ENCODE measurements at regions not wholly inside any gene's neighbourhood (a gene's known extent, or its start where the extent isn't known, plus 50 kb on each side); places are given as distances from the start of the nearest gene placed in this dataset.

DNA sequence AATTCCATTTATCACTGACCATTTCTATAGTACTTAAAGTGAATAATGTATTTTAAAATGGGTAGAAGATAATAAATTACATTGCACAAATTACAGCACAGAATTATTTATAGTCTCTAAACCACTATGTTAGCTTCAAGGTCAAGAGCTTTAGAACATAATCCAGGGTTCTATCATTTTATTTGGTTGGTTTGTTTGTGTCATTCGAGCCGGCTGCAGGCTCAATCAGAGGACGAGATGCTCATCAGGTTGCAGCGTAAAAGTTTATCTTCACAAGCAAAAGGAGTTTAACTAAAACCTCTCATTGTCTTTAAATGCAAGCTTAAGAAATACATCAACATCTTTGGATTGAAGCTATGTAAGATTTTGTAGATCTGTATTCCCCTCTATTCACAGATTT, 523.8 kb downstream of the EFNA5 start:
- no peak for DNase-seq (ENCODE audit: low spot score)

DNA sequence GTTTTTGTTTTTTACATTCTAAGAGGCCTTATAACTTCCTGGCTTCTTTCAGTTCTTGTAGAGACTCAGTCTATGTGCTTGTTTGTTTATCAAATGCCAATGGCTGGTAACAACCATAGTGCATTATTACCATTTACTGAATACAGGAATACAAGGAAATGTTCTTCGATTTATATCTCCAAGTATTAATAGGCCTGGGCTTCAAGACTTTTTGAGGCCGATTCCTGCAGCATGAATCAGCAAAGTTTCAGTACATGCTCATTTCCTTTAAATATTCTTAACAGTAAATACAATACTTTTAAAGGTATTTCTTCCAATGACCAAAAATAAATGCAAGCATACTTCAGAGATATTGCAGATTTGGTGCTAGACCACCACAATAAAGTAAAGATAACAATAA, 535.3 kb downstream of the EFNA5 start:
- no peak for DNase-seq (ENCODE audit: low spot score)

- no peak for DNase-seq (ENCODE audit: low spot score)
Measured at GRCh38 chr5:107134931-107135330, 535.8 kb downstream of the EFNA5 start.

GRCh38 chr5:107129051-107129450, 541.7 kb downstream of the EFNA5 start:
- DNase-seq (ENCODE audit: low spot score): no peak

GRCh38 chr5:107127878-107128277, 542.9 kb downstream of the EFNA5 start:
- DNase-seq (ENCODE audit: low spot score): no peak

DNA sequence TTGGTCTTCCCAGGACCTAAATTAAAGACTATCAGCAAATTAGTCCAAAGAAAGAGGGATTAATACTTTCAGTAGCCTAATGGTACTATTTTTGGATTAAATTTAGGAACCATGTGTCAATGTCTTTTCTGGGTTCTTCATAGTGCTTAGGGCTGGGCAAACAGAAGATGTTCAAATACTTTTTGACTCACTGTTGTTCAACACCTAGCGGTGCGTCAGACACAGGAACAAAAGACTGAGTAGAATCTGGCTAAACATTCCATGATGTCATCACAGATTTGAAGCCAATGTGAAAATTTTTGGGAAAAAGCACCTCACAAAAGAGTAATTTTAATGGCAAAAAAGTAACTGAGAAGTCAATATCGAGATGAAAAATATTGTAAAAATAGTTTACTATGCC, 544.4 kb downstream of the EFNA5 start:
- DNase-seq (ENCODE audit: low spot score): no peak

DNA sequence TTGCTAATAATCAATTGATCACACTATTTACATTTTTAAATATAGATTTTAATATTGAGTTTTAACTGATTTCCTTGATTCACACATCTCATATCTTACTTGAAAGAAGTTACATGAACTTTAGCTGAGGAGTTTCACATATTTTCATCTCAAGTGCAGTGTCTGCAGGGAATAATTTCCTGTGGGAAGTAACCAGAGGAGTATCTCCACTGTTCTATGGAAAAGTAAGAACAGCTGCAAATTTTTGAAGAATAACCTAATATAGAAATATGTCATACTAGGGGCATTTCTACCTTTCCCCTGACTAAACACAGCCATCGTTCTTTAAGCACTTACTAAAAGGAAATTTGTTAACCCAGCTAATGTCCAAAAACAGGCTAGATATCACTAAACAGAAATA, 546.4 kb downstream of the EFNA5 start:
- no peak for DNase-seq (ENCODE audit: low spot score)

DNA sequence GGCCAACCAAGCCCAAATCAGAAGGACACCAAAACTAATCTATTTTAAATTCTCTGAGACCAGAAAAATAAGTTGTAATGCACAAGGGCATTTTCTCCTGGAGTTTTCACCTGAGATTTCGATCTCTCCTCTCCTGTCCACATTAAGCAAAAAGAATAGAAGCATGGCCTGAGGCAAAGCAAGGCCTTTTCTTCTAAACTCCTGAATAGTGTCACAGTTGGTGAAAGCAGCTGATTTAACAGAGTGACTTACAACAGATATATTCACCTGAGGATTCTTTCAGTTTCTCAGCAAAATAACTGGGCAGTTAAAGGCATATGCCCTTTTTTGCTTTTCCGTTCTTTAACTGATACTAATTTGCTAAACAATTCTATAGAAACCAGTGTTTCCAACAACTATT, 547.7 kb downstream of the EFNA5 start:
- DNase-seq (ENCODE audit: low spot score): no peak

GRCh38 chr5:107121793-107122519, 548.8 kb downstream of the EFNA5 start:
- no peak for DNase-seq (ENCODE audit: low spot score)

GRCh38 chr5:107119656-107120055, 551.1 kb downstream of the EFNA5 start:
- no peak for DNase-seq (ENCODE audit: low spot score)

- DNase-seq (ENCODE audit: low spot score): no peak
Measured at GRCh38 chr5:107118184-107119019, 552.3 kb downstream of the EFNA5 start.

- no peak for DNase-seq (ENCODE audit: low spot score)
Measured at GRCh38 chr5:107112216-107112615, 558.5 kb downstream of the EFNA5 start.

DNA sequence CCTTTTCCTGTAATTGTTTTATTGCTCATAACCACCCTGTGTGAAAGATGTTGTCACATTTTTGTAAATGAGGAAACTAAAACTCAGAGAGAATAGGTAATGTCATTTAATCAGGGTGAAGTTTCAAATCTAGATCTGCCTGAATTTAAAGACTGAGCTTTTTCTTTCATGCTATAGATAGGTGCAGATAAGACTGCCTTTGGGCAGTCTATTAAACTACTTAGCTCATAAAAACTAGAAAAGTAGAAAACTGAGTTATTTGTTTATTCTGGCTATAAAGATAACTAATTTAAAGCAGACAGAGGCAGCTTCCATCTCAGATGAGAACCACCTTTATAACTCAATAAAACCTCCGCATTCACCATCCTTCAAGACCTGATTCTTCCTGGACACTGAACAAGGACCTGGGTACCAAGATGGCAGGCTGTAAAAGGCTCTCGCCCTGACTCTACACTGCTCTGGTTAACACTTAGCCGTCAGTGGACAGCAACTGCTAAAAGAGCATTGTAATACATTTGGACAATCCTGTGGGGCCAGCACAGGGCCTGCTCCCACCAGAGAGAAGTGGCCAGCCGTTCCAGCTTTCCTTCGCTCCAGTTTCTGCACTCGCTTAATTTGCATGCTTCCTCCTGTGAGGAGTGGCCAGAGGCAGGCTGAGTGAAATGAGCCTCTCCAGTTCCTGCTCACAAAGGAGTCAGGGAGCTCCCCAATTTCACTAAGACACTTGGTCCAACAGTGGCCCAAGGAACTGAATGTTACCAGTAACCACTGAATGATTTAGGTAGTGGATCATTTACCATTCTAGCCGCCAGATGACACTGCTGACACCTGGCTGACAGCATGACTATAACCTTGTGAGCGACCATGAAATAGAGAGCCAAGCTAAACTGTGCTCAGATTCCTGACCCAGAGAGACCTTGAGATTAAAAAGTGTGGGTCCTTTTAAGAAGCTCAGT, 566.4 kb downstream of the EFNA5 start:
- DNase-seq (ENCODE audit: low spot score): no peak

DNA sequence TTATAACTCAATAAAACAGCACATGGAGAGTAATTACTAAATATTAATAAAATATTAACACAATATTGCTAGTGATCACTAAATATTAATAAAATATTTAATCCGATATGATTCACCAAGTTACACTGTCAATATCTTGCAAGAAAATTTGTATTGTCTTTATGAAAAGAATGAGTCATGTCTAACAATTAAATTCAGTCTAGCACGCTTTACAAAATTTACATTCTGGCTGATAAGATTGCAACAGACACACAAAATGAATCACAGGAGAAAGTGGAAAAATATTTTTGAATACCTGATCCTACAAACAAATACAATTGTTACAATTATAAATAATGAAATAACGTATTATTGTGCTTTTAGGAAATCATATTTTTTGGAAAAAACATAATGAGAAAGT, 567.2 kb downstream of the EFNA5 start:
- no peak for DNase-seq (ENCODE audit: low spot score)

DNA sequence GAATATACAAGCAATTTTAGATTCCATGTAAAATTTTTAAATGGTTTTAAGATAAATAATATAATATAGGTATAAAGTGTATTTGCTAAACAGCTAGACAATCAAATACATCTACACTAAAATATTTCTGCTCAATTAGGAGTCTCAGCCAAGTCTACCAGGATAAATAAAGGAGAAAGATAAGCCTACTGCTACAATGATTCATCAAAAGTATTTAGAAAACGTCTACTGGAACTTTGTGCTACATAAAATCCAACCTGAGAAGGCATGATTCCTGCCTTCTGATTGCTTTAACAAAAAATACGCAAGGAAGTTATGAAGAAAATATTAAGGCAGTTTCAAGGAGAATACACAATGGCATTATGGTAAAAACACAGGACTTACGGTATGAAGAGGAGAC, 570.6 kb downstream of the EFNA5 start:
- DNase-seq (ENCODE audit: low spot score): no peak

- DNase-seq (ENCODE audit: low spot score): no peak
Measured at GRCh38 chr5:107099506-107099905, 571.2 kb downstream of the EFNA5 start.

- no peak for DNase-seq (ENCODE audit: low spot score)
Measured at GRCh38 chr5:107092695-107093094, 578.0 kb downstream of the EFNA5 start.

GRCh38 chr5:107090506-107090905, 580.2 kb downstream of the EFNA5 start:
- no peak for DNase-seq (ENCODE audit: low spot score)

- DNase-seq (ENCODE audit: low spot score): no peak
Measured at GRCh38 chr5:107088907-107089306, 581.8 kb downstream of the EFNA5 start.

GRCh38 chr5:107085572-107085971, 585.2 kb downstream of the EFNA5 start:
- DNase-seq (ENCODE audit: low spot score): no peak

DNA sequence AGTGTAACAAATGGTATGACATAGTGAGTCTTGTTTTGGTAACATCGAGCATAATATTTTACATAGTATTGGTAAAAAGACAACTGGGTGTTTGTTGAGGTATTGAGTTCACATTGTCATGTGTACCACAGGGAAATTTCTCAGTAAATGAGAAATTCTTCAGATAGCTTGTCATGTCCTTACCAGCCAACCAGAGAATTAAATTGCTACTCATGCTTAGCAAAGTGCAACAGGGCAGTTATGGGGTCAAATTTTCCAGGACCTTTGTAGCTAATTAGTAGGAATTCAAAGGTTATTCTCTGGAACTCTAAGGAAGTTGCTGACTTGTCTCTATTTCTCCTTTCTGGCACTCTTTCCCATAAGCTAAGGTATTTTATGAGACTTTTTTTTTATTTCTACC, 595.7 kb downstream of the EFNA5 start:
- DNase-seq (ENCODE audit: low spot score): no peak

DNA sequence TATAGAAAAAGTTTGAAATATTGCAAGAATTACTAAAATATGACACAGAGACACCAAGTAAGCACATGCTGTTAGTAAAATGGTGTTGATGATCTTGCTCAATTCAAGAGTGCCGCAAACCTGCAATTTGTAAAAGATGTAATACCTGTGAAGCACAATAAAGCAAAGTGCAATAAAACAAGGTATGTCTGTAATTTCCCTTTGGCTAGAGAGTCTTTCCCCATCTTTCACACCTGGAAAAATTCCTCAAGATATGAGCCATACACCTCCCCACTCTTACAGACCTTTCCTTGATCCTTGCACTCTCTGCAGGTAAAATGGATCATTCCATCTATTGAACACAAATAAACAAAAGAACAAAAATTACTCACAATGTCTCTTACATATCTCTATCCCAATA, 597.8 kb downstream of the EFNA5 start:
- no peak for DNase-seq (ENCODE audit: low spot score)
